BE2C (cell line): ENCODE measurements at regions not wholly inside any gene's neighbourhood (a gene's known extent, or its start where the extent isn't known, plus 50 kb on each side); places are given as distances from the start of the nearest gene placed in this dataset.
A peak's percentile ranks its signal among the peaks of the same experiment; 100 is the strongest.

ENCODE experiments used
- DNase-seq: peaks from one replicate; pipeline ENCODE4 v3.0.0-alpha.2; 2020
- H3K27me3 ChIP-seq: fragments of 250-450 bp; sonication (Bioruptor Pico); 2 replicates; pipeline ENCODE4 v1.5.1; 2020; ENCODE audit warnings: mild to moderate bottlenecking
- H3K36me3 ChIP-seq: fragments of 250-450 bp; sonication (Bioruptor Pico); 2 replicates; pipeline ENCODE4 v1.5.1; 2020; ENCODE audit warnings: mild to moderate bottlenecking
- H3K4me1 ChIP-seq: fragments of 250-450 bp; sonication (Bioruptor Pico); 2 replicates; pipeline ENCODE4 v1.5.1; 2020
- H3K4me3 ChIP-seq: 2 replicates; pipeline ENCODE4 v1.5.1; 2011; ENCODE audit warnings: low read depth, low read length
- H3K9me3 ChIP-seq: fragments of 250-450 bp; sonication (Bioruptor Pico); 2 replicates; pipeline ENCODE4 v1.5.1; 2020
- CTCF ChIP-seq: IDR thresholded peaks from 2 replicates; pipeline ENCODE4 v1.5.1; 2012; ENCODE audit warnings: mild to moderate bottlenecking, low read depth, low read length

- Histone ChIP-seq H3K4me1 (peaks cover 60% of the 10 kb centered on the region), H3K27me3 (no peaks in the 10 kb centered on the region), H3K36me3 (no peaks in the 10 kb centered on the region), H3K4me3 (no peak overlapping the region), H3K9me3 (no peaks in the 10 kb centered on the region)
- TF ChIP-seq CTCF = no peak
- no peak for DNase-seq
Observed at GRCh38 chr5:141734501-141735229, 52.6 kb upstream of the ARAP3 start.

DNA sequence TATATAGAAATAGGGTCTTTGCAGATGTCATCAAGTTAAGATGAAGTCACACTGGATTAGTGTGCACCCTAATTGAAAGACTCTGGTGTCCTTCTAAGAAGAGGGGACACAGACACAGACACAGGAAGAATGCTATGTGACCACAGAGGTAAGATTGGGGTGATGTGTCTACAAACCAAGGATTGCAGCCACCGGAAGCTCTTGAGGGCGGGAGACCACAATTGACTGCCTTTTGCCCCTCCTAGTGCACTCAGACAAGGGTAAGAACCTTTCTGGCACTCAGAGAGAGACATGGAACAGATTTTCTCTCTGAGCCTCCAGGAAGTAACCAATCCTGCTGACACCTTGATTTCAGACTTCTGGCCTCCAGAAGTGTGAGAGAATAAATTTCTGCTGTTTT, 51.2 kb upstream of the ARAP3 start:
- DNase-seq = no peak
- no peak overlapping the region for H3K4me3 ChIP-seq
- H3K4me1 ChIP-seq = peaks cover 67% of the 10 kb centered on the region
- TF ChIP-seq CTCF = no peak
- no peaks in the 10 kb centered on the region for H3K27me3 ChIP-seq
- no peaks in the 10 kb centered on the region for H3K36me3 ChIP-seq
- H3K9me3 ChIP-seq = no peaks in the 10 kb centered on the region

GRCh38 chr5:141732417-141732816, 50.4 kb upstream of the ARAP3 start:
- H3K4me3 ChIP-seq = no peak overlapping the region
- H3K4me1 ChIP-seq = peaks cover 71% of the 10 kb centered on the region
- H3K36me3 ChIP-seq = no peaks in the 10 kb centered on the region
- no peak for TF ChIP-seq CTCF
- DNase-seq = peak; percentile 84
- H3K27me3 ChIP-seq = no peaks in the 10 kb centered on the region
- no peaks in the 10 kb centered on the region for H3K9me3 ChIP-seq
